Mammary epithelial cell (primary cell): ENCODE measurements at regions not wholly inside any gene's neighbourhood (a gene's known extent, or its start where the extent isn't known, plus 50 kb on each side); places are given as distances from the start of the nearest gene placed in this dataset.

Source experiments
- EZH2 ChIP-seq: IDR thresholded peaks from 2 replicates; pipeline ENCODE4 v1.6.1; 2012; ENCODE audit warnings: low read length, inconsistent platforms, borderline replicate concordance
- TF ChIP-seq, protein P1 (sequence below), 2 donors: IDR thresholded peaks in 1 of 2; conservative IDR thresholded peaks in 1 of 2; 2 replicates each; pipeline ENCODE4 v1.5.1; 2011 to 2012; ENCODE audit warnings: inconsistent platforms in 2 of 2, low read length in 2 of 2, mild to moderate bottlenecking in 2 of 2, control low read depth in 1 of 2, low read depth in 1 of 2; ENCODE audit not compliant: insufficient read depth in 1 of 2; ENCODE audit errors: extremely low read depth in 1 of 2

DNA sequence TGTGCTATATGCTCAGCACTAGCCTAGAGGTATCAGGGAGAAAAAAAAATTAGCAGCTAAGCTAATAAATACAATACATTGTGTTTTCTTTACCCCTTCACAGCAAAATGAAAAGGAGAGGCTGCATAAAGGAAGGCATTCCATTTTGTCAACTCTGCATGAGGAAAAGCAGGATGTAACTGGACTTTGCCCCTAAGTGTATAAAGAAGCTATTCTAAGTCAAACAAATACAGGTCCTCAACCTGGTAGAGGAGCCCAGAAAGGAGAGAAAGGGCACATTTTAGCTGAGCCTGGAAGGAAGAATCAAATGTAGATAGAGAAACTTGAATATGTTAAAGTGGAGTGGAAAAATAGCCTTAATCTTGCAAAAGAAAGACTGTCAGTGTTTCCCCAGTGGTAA is 89.0 kb upstream of the SPRED1 start:
- TF ChIP-seq, protein P1, sequence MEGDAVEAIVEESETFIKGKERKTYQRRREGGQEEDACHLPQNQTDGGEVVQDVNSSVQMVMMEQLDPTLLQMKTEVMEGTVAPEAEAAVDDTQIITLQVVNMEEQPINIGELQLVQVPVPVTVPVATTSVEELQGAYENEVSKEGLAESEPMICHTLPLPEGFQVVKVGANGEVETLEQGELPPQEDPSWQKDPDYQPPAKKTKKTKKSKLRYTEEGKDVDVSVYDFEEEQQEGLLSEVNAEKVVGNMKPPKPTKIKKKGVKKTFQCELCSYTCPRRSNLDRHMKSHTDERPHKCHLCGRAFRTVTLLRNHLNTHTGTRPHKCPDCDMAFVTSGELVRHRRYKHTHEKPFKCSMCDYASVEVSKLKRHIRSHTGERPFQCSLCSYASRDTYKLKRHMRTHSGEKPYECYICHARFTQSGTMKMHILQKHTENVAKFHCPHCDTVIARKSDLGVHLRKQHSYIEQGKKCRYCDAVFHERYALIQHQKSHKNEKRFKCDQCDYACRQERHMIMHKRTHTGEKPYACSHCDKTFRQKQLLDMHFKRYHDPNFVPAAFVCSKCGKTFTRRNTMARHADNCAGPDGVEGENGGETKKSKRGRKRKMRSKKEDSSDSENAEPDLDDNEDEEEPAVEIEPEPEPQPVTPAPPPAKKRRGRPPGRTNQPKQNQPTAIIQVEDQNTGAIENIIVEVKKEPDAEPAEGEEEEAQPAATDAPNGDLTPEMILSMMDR (conservative IDR thresholded peaks at IDR 0.05 in 1 of 2, IDR thresholded peaks at IDR 0.05 in 1 of 2; ENCODE audit: extremely low read depth in 1 of 2, insufficient read depth in 1 of 2, low read depth in 1 of 2, low read length in 2 of 2): no peak
- no peak for TF ChIP-seq EZH2
